Dendritic cell treated with granulocyte-macrophage colony-stimulating factor and Interleukin-4, amounts not matched to agents 40 ng/mL and 50 ng/mL, for 4 days (primary cell): ENCODE measurements at regions not wholly inside any gene's neighbourhood (a gene's known extent, or its start where the extent isn't known, plus 50 kb on each side); places are given as distances from the start of the nearest gene placed in this dataset.
"Not testable (repeated sequence)": the region's sequence is repeated elsewhere in the genome, so short reads cannot be mapped to it uniquely, and the experiment has no call there.

ENCODE experiments used
- H3K27ac Mint-ChIP-seq: one replicate; pipeline ENCODE4 v1.8.0; 2022; ENCODE audit warnings: mild to moderate bottlenecking, mixed read lengths
- H3K27me3 Mint-ChIP-seq: one replicate; pipeline ENCODE4 v1.8.0; 2022; ENCODE audit warnings: mild to moderate bottlenecking, mixed read lengths
- H3K36me3 Mint-ChIP-seq: one replicate; pipeline ENCODE4 v1.8.0; 2022; ENCODE audit warnings: low read depth, mixed read lengths
- H3K4me1 Mint-ChIP-seq: one replicate; pipeline ENCODE4 v1.8.0; 2022; ENCODE audit warnings: low read depth, mixed read lengths
- H3K4me3 Mint-ChIP-seq: one replicate; pipeline ENCODE4 v1.8.0; 2022; ENCODE audit warnings: mild to moderate bottlenecking, moderate library complexity, mixed read lengths
- H3K9me3 Mint-ChIP-seq: one replicate; pipeline ENCODE4 v1.8.0; 2022; ENCODE audit warnings: mixed read lengths
- intact Hi-C: fragments of 100-400 bp; cut with micrococcal nuclease; formaldehyde crosslinking; loops from one replicate; pipeline ENCODE4 v1.15.0; 2022

- Mint-ChIP-seq H3K4me3 (no peak overlapping the region), H3K36me3 (peaks cover 23% of the 10 kb centered on the region), H3K4me1 (peaks cover 31% of the 10 kb centered on the region), H3K9me3 (peaks cover 28% of the 10 kb centered on the region), H3K27me3 (no peaks in the 10 kb centered on the region), H3K27ac (no peak overlapping the region)
- intact Hi-C loops = no loop called here
Observed at GRCh38 chr6:92684386-92684785, 735.0 kb downstream of the EPHA7 start.

- Mint-ChIP-seq H3K4me3 (no peak overlapping the region), H3K4me1 (peaks cover 27% of the 10 kb centered on the region), H3K27me3 (no peaks in the 10 kb centered on the region), H3K36me3 (peaks cover 21% of the 10 kb centered on the region), H3K27ac (no peak overlapping the region), H3K9me3 (peaks cover 28% of the 10 kb centered on the region)
- intact Hi-C loops = no loop called here
Observed at GRCh38 chr6:92683748-92684147, 735.6 kb downstream of the EPHA7 start.

GRCh38 chr6:92682516-92683398 lies 736.6 kb downstream of the EPHA7 start:
- Mint-ChIP-seq H3K4me1 (peaks cover 18% of the 10 kb centered on the region), H3K9me3 (peaks cover 23% of the 10 kb centered on the region), H3K36me3 (peaks cover 18% of the 10 kb centered on the region), H3K4me3 (no peak overlapping the region), H3K27ac (no peak overlapping the region), H3K27me3 (no peaks in the 10 kb centered on the region)
- intact Hi-C loops = no loop called here

- Mint-ChIP-seq H3K27me3 (no peaks in the 10 kb centered on the region), H3K27ac (no peak overlapping the region), H3K4me1 (peaks cover 6% of the 10 kb centered on the region), H3K9me3 (peaks cover 9% of the 10 kb centered on the region), H3K4me3 (no peak overlapping the region), H3K36me3 (peaks cover 5% of the 10 kb centered on the region)
- intact Hi-C loops = no loop called here
Observed at GRCh38 chr6:92681401-92681800, 738.0 kb downstream of the EPHA7 start.

GRCh38 chr6:92671462-92671861 lies 747.9 kb downstream of the EPHA7 start:
- intact Hi-C loops, H3K4me3 Mint-ChIP-seq: not testable (repeated sequence)
- peaks cover 12% of the 10 kb centered on the region for H3K36me3 Mint-ChIP-seq

DNA sequence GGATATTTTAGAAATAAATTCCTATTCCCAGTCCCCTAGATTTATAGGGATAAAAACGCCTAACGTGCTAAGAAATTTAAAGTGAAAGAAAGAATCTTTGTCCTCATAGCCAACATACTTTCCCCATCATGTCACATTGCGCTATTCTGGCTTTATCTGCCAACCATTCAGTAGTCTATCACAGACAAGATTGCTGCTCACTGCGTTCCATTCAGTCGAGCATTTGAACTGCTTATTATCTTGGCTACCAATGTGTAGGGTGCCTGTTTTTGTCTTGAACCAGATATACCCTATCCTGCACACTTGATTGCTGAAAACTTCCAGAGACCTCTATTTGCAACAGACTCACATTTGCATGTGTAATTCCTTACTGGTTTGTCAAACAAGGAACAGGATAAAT lies 751.5 kb downstream of the EPHA7 start:
- Mint-ChIP-seq H3K27ac (no peak overlapping the region), H3K36me3 (peaks cover 12% of the 10 kb centered on the region), H3K9me3 (peaks cover 18% of the 10 kb centered on the region), H3K4me3 (no peak overlapping the region), H3K4me1 (peaks cover 22% of the 10 kb centered on the region), H3K27me3 (peaks cover 4% of the 10 kb centered on the region)
- intact Hi-C loops = no loop called here

More at GRCh38 chr6:92671462-92671861, 747.9 kb downstream of the EPHA7 start:
- Mint-ChIP-seq H3K27ac (peak overlapping the region; percentile 61), H3K4me1 (peaks cover 22% of the 10 kb centered on the region), H3K9me3 (peaks cover 30% of the 10 kb centered on the region)
- not testable (repeated sequence) for H3K27me3 Mint-ChIP-seq

- H3K4me1 Mint-ChIP-seq = no peaks in the 10 kb centered on the region
- H3K27ac Mint-ChIP-seq = no peak overlapping the region
- no peak overlapping the region for H3K4me3 Mint-ChIP-seq
- intact Hi-C loops = no loop called here
- peaks cover 16% of the 10 kb centered on the region for H3K9me3 Mint-ChIP-seq
- no peaks in the 10 kb centered on the region for H3K36me3 Mint-ChIP-seq
- H3K27me3 Mint-ChIP-seq = no peaks in the 10 kb centered on the region
Observed at GRCh38 chr6:92648364-92649086, 770.8 kb downstream of the EPHA7 start.

- H3K27ac Mint-ChIP-seq = no peak overlapping the region
- H3K27me3 Mint-ChIP-seq = no peaks in the 10 kb centered on the region
- H3K36me3 Mint-ChIP-seq = no peaks in the 10 kb centered on the region
- H3K9me3 Mint-ChIP-seq = peaks cover 12% of the 10 kb centered on the region
- no peak overlapping the region for H3K4me3 Mint-ChIP-seq
- intact Hi-C loops = no loop called here
- H3K4me1 Mint-ChIP-seq = no peaks in the 10 kb centered on the region
Observed at GRCh38 chr6:92647630-92648029, 771.7 kb downstream of the EPHA7 start.

DNA sequence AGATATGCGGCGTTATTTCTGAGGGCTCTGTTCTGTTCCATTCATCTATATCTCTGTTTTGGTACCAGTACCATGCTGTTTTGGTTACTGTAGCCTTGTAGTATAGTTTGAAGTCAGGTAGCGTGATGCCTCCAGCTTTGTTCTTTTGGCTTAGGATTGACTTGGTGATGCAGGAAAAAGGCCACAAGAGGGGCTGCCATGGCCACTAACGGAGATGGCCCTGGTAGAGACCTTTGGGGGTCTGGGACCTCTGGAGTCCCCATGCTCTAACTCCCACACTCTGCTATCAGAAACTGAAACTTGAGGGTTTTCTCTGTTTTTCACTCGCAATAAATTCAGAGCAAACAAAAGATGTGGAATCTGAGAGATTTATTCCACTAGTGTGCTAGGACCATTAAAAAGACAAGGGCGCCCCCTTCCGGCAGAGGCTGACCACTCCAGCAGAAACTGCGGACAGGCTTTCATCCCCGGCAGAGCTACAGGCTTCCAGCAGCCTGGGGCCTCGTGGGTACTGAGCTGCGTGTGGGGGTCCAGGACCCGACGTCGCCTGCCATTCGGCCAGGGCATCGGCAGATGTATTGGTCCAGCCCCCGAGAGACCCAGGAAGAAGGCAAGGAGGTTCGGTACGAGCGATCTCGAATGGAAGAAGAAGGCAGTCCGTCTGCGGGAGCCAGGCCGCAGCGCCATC lies 775.1 kb downstream of the EPHA7 start:
- intact Hi-C loops = loop anchor here (5.0 kb wide), 1 partner anchor 1562 kb away; no protein-coding TSS in a partner anchor
- H3K27me3 Mint-ChIP-seq, H3K27ac Mint-ChIP-seq, H3K36me3 Mint-ChIP-seq, H3K4me3 Mint-ChIP-seq, H3K4me1 Mint-ChIP-seq, H3K9me3 Mint-ChIP-seq: not testable (repeated sequence)

GRCh38 chr6:92635553-92636153 lies 783.7 kb downstream of the EPHA7 start:
- Mint-ChIP-seq H3K27ac (no peak overlapping the region), H3K4me1 (peaks cover 5% of the 10 kb centered on the region), H3K36me3 (no peaks in the 10 kb centered on the region), H3K4me3 (no peak overlapping the region), H3K27me3 (no peaks in the 10 kb centered on the region), H3K9me3 (no peaks in the 10 kb centered on the region)
- intact Hi-C loops = no loop called here

- Mint-ChIP-seq H3K4me1 (peaks cover 5% of the 10 kb centered on the region), H3K27me3 (no peaks in the 10 kb centered on the region), H3K4me3 (no peak overlapping the region), H3K27ac (no peak overlapping the region), H3K36me3 (no peaks in the 10 kb centered on the region), H3K9me3 (no peaks in the 10 kb centered on the region)
- intact Hi-C loops = no loop called here
Observed at GRCh38 chr6:92634561-92634960, 784.8 kb downstream of the EPHA7 start.

DNA sequence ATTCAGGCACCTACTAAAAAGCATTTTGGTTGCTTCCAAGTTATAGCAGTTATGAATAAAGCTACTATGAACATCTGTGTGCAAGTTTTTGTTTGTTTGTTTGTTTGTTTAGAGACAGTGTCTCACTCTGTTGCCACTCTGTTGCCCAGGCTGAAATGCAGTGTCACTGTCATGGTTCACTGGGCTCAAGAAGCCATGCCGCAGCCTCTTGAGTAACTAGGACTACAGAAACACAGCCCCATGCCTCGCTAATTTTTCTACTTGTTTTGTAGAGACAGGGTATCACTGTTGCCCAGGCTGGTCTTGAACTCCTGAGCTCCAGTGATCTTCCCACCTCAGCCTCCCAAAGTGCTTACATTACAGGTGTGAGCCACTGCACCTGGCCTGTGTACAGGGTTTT lies 795.9 kb downstream of the EPHA7 start:
- Mint-ChIP-seq H3K36me3 (no peaks in the 10 kb centered on the region), H3K4me3 (no peak overlapping the region), H3K9me3 (peaks cover 24% of the 10 kb centered on the region), H3K27ac (no peak overlapping the region), H3K27me3 (no peaks in the 10 kb centered on the region), H3K4me1 (no peaks in the 10 kb centered on the region)
- intact Hi-C loops = no loop called here

- no peaks in the 10 kb centered on the region for H3K27me3 Mint-ChIP-seq
- peaks cover 30% of the 10 kb centered on the region for H3K9me3 Mint-ChIP-seq
- no peaks in the 10 kb centered on the region for H3K4me1 Mint-ChIP-seq
- H3K36me3 Mint-ChIP-seq = no peaks in the 10 kb centered on the region
- H3K4me3 Mint-ChIP-seq = no peak overlapping the region
- intact Hi-C loops = no loop called here
- H3K27ac Mint-ChIP-seq = no peak overlapping the region
Observed at GRCh38 chr6:92617721-92618120, 801.6 kb downstream of the EPHA7 start.

DNA sequence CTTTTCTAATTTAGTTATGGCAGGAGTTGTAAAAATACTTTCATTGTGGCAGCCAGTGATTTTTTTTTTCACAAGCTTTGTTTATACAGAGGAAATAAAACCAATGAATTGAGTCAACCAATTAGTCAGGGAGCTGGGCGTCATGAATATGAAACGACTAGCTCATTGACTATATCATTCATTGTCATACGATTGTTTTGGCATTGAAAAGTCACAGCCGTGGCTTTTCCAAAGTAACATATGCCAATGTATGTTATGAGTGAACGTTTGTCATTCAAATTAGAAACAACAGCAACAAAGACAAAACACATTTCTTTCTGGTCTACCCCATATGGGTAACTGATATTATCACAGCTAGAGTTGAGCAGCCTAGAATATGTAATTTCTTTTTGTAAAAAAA lies 810.6 kb downstream of the EPHA7 start:
- H3K9me3 Mint-ChIP-seq = peaks cover 24% of the 10 kb centered on the region
- no peak overlapping the region for H3K27ac Mint-ChIP-seq
- no peak overlapping the region for H3K4me3 Mint-ChIP-seq
- intact Hi-C loops = no loop called here
- H3K4me1 Mint-ChIP-seq = no peaks in the 10 kb centered on the region
- H3K27me3 Mint-ChIP-seq = no peaks in the 10 kb centered on the region
- H3K36me3 Mint-ChIP-seq = no peaks in the 10 kb centered on the region
